Caco-2 (cell line): ENCODE measurements at regions not wholly inside any gene's neighbourhood (a gene's known extent, or its start where the extent isn't known, plus 50 kb on each side); places are given as distances from the start of the nearest gene placed in this dataset.

ENCODE experiments used
- BruUV-seq: library from RNA; stranded (reverse); fragments of 400-500 nt; replicated peaks from 2 replicates; lab custom pipeline; 2021; lab: Mats Ljungman, UMichigan
- CTCF ChIA-PET: fragments of 300-600 bp; sonication (Branson Sonifier 250); formaldehyde crosslinking; loops from one replicate; lab custom pipeline; 2022; ENCODE audit warnings: antibody characterized with exemption; lab: Charles Lee
- POLR2A ChIA-PET: fragments of 300-600 bp; sonication (Branson Sonifier 250); formaldehyde crosslinking; loops from one replicate; lab custom pipeline; 2022; ENCODE audit warnings: antibody characterized with exemption; lab: Charles Lee
- DNase-seq, 2 experiments: peaks; one replicate each; pipeline versions ENCODE4 v3.0.0 to v3.0.0-alpha.2; 2020 to 2022
- H3K27me3 ChIP-seq: replicated peaks from 2 replicates; pipeline ENCODE4 v1.6.0; 2011; ENCODE audit warnings: low read length; ENCODE audit not compliant: control insufficient read depth, insufficient read depth
- H3K36me3 ChIP-seq: 2 replicates; pipeline ENCODE4 v1.5.1; 2011; ENCODE audit warnings: low read length; ENCODE audit not compliant: control insufficient read depth, insufficient read depth
- H3K4me1 ChIP-seq: fragments of 250-450 bp; sonication (Bioruptor Pico); 2 replicates; pipeline ENCODE4 v1.5.1; 2020; ENCODE audit warnings: mild to moderate bottlenecking
- H3K4me3 ChIP-seq: 2 replicates; pipeline ENCODE4 v1.5.1; 2011; ENCODE audit warnings: low read depth, mild to moderate bottlenecking, control low read depth, low read length
- H3K9me3 ChIP-seq: fragments of 250-450 bp; sonication (Bioruptor Pico); 2 replicates; pipeline ENCODE4 v1.5.1; 2020; ENCODE audit warnings: mild to moderate bottlenecking, moderate library complexity
- H3K27ac Mint-ChIP-seq: one replicate; pipeline ENCODE4 v1.8.0; 2022; ENCODE audit warnings: mixed read lengths; ENCODE audit not compliant: unreplicated experiment
- H3K27me3 Mint-ChIP-seq: one replicate; pipeline ENCODE4 v1.8.0; 2022; ENCODE audit warnings: mixed read lengths; ENCODE audit not compliant: insufficient read depth, unreplicated experiment
- H3K36me3 Mint-ChIP-seq: one replicate; pipeline ENCODE4 v1.8.0; 2022; ENCODE audit warnings: mild to moderate bottlenecking, mixed read lengths; ENCODE audit not compliant: insufficient read depth, unreplicated experiment
- H3K4me1 Mint-ChIP-seq: one replicate; pipeline ENCODE4 v1.8.0; 2022; ENCODE audit warnings: low read depth, mixed read lengths; ENCODE audit not compliant: unreplicated experiment
- H3K4me3 Mint-ChIP-seq: one replicate; pipeline ENCODE4 v1.8.0; 2022; ENCODE audit warnings: mild to moderate bottlenecking, moderate library complexity, mixed read lengths; ENCODE audit not compliant: unreplicated experiment
- H3K9me3 Mint-ChIP-seq: one replicate; pipeline ENCODE4 v1.8.0; 2022; ENCODE audit warnings: mixed read lengths; ENCODE audit not compliant: unreplicated experiment
- intact Hi-C: fragments of 100-400 bp; cut with micrococcal nuclease; formaldehyde crosslinking; loops from one replicate; pipeline ENCODE4 v1.10.0; 2022; ENCODE audit not compliant: unreplicated experiment
- TF ChIP-seq, protein P1 (sequence below), 2 experiments: fragments of 200-600 bp in 1 of 2; IDR thresholded peaks; 1 replicate in 1 of 2; 2 replicates in 1 of 2; pipeline versions ENCODE4 v1.5.1 to v1.8.0; 2011 to 2022; ENCODE audit warnings: antibody characterized with exemption in 1 of 2, control low read depth in 1 of 2, inconsistent platforms in 1 of 2, low read depth in 1 of 2, low read length in 1 of 2, mild to moderate bottlenecking in 1 of 2, moderate library complexity in 1 of 2; ENCODE audit not compliant: insufficient read depth in 1 of 2, severe bottlenecking in 1 of 2, unreplicated experiment in 1 of 2

DNA sequence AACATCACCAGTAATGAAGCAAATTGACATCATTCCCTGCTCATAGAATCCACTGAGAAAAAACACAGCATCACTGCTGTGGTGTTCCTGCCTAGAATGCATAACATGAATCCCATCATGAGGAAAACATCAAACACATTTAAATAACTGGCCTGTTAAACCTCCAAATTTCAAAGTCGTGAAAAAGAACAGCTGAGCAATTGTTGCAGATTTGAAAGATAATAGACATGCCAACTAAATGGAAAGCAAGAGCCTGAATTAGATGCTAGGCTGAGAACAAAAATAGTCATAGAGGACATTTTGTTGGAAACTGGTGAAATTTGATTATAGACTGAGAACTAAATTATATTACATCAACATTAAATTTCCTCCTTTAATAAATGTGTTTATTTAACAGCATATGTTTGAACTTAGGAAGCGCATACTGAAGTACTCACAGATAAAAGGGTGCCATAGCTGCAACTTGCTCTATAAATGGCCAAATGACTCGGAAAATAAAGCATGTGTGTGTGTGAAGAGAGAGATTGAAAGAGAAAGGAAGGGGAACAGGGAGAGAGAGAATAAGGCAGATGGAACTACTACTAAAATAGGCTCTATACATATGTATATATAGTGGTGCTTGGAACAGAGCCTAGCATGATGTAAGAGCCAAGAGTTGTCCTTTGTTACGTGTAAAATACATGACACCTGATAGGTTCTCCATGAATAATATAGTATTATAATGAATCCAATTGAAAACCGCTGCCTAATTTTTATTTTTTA lies 305.0 kb upstream of the MON1B start:
- H3K27me3 Mint-ChIP-seq = peaks cover 3% of the 10 kb centered on the region
- H3K36me3 Mint-ChIP-seq = no peaks in the 10 kb centered on the region
- H3K4me1 Mint-ChIP-seq = no peaks in the 10 kb centered on the region
- BruUV-seq = no TSS peak
- H3K27me3 ChIP-seq = no peaks in the 10 kb centered on the region
- ChIA-PET CTCF (no interaction called here), POLR2A (no interaction called here)
- H3K9me3 Mint-ChIP-seq = no peaks in the 10 kb centered on the region
- TF ChIP-seq, protein P1, sequence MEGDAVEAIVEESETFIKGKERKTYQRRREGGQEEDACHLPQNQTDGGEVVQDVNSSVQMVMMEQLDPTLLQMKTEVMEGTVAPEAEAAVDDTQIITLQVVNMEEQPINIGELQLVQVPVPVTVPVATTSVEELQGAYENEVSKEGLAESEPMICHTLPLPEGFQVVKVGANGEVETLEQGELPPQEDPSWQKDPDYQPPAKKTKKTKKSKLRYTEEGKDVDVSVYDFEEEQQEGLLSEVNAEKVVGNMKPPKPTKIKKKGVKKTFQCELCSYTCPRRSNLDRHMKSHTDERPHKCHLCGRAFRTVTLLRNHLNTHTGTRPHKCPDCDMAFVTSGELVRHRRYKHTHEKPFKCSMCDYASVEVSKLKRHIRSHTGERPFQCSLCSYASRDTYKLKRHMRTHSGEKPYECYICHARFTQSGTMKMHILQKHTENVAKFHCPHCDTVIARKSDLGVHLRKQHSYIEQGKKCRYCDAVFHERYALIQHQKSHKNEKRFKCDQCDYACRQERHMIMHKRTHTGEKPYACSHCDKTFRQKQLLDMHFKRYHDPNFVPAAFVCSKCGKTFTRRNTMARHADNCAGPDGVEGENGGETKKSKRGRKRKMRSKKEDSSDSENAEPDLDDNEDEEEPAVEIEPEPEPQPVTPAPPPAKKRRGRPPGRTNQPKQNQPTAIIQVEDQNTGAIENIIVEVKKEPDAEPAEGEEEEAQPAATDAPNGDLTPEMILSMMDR (IDR thresholded peaks at IDR 0.05; ENCODE audit: insufficient read depth in 1 of 2, low read depth in 1 of 2, low read length in 1 of 2, severe bottlenecking in 1 of 2, unreplicated experiment in 1 of 2) = no peak
- H3K4me3 ChIP-seq = no peak overlapping the region
- H3K4me3 Mint-ChIP-seq = no peak overlapping the region
- H3K36me3 ChIP-seq = no peaks in the 10 kb centered on the region
- no peaks in the 10 kb centered on the region for H3K9me3 ChIP-seq
- intact Hi-C loops = no loop called here
- H3K4me1 ChIP-seq = no peaks in the 10 kb centered on the region
- no peak overlapping the region for H3K27ac Mint-ChIP-seq
- no peak for DNase-seq

DNA sequence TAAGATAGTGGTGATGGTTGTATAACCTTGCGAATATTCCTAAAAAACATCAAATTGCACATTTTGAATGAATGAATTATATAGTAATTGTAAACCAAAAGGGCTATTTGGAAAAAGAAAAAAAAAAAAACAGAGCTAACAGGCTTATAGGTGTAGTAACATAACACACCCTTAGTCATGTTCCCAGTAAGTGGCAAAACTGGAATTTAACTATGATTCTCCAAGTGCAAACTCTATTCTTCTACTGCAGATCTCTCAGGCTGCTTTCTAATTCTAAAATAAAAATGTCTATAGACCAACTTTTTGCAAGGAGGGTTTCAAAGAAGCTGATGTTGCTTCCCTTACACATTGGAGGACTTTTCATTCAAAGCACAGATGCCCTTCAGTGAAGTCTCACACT lies 293.2 kb upstream of the MON1B start:
- ChIA-PET CTCF (no interaction called here), POLR2A (no interaction called here)
- Mint-ChIP-seq H3K27me3 (no peaks in the 10 kb centered on the region), H3K36me3 (no peaks in the 10 kb centered on the region), H3K4me3 (no peak overlapping the region), H3K9me3 (no peaks in the 10 kb centered on the region), H3K27ac (no peak overlapping the region), H3K4me1 (peaks cover 6% of the 10 kb centered on the region)
- TF ChIP-seq, protein P1 (IDR thresholded peaks at IDR 0.05; ENCODE audit: insufficient read depth in 1 of 2, low read depth in 1 of 2, low read length in 1 of 2, severe bottlenecking in 1 of 2, unreplicated experiment in 1 of 2) = no peak
- no peak overlapping the region for H3K4me3 ChIP-seq
- DNase-seq = no peak
- H3K9me3 ChIP-seq = 0 out of 2 replicates have a peak, but pooled peaks cover 3% of the 10 kb centered on the region
- no TSS peak for BruUV-seq
- intact Hi-C loops = no loop called here
- H3K27me3 ChIP-seq = no peaks in the 10 kb centered on the region
- H3K4me1 ChIP-seq = no peaks in the 10 kb centered on the region
- H3K36me3 ChIP-seq = no peaks in the 10 kb centered on the region

DNA sequence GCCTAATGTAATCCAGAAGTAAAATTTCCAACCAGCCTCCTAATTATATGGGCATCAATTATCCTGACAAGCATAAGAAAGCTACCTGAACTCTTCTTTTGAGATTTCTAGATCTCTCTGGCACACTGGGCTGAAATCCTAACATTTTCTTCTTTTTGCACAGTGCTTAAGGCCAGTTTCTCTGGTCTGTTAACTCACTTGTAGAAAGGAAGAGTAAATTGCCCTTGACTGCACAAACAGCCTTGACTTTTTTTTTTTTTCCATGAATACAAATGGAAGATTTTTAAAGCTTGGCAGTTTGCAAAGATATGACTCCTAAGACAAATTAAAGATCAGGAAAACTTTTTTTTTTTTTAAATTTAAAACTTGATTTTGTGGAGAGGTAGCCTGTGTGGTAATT lies 291.2 kb upstream of the MON1B start:
- no TSS peak for BruUV-seq

More for the DNA sequence above, 291.2 kb upstream of the MON1B start:
- no peaks in the 10 kb centered on the region for H3K36me3 ChIP-seq
- H3K4me1 ChIP-seq = no peaks in the 10 kb centered on the region
- Mint-ChIP-seq H3K4me1 (peaks cover 6% of the 10 kb centered on the region), H3K27me3 (no peaks in the 10 kb centered on the region), H3K9me3 (no peaks in the 10 kb centered on the region), H3K36me3 (no peaks in the 10 kb centered on the region), H3K4me3 (no peak overlapping the region), H3K27ac (no peak overlapping the region)
- TF ChIP-seq, protein P1 (IDR thresholded peaks at IDR 0.05; ENCODE audit: insufficient read depth in 1 of 2, low read depth in 1 of 2, low read length in 1 of 2, severe bottlenecking in 1 of 2, unreplicated experiment in 1 of 2) = no peak
- ChIA-PET POLR2A (no interaction called here), CTCF (interaction anchor here (0.6 kb wide), 1 partner anchor 196 kb away, joined by 4 read pairs; no protein-coding TSS in a partner anchor)
- H3K9me3 ChIP-seq = 0 out of 2 replicates have a peak, but pooled peaks cover 1% of the 10 kb centered on the region
- H3K4me3 ChIP-seq = no peak overlapping the region
- intact Hi-C loops = no loop called here
- DNase-seq = no peak
- H3K27me3 ChIP-seq = no peaks in the 10 kb centered on the region
